ENCODE measurements at regions not wholly inside any gene's neighbourhood (a gene's known extent, or its start where the extent isn't known, plus 50 kb on each side); places are given as distances from the start of the nearest gene placed in this dataset.

GRCh38 chr13:106375085-106375484 is 160.4 kb downstream of the EFNB2 start:
- no peaks in the 10 kb centered on the region for H3K36me3 ChIP-seq (ENCODE audit: control insufficient read depth, insufficient read depth, low read length)
- no peaks in the 10 kb centered on the region for H3K9me3 ChIP-seq (ENCODE audit: control insufficient read depth, insufficient read depth, low read length)
- WGBS (ENCODE audit: insufficient coverage) = 98% methylated on average over 16 of the region's 20 CpGs
- no peak for DNase-seq (ENCODE audit: low read depth in 4 of 6, low spot score in 6 of 6)
- peak overlapping the region; percentile 44 for H3K27ac ChIP-seq (ENCODE audit: low read depth, low read length)
- peaks cover 16% of the 10 kb centered on the region for H3K4me1 ChIP-seq (ENCODE audit: control insufficient read depth, insufficient read depth, low read length)
- no peak overlapping the region for H3K4me3 ChIP-seq (ENCODE audit: low read depth, low read length)
- no peaks in the 10 kb centered on the region for H3K27me3 ChIP-seq (ENCODE audit: control insufficient read depth, insufficient read depth, low read length)

DNA sequence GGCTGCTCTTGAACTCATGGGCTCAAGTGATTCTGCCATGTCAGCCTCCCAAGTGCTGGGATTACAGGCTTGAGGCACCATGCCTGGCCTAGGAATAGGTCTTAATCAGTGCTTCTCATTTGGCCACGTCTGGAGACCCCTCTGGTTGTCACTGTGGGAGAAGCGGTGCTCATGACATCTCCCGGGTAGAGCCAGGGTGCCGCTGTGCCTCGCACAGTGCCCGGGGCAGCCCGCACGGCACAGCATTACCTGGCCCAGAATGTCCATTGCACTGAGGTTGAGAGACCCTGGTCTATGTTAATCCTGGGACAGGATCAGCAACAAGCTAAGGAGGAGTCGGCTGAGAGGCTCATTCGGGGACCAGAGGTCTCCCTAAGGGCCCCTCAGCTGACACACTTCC is 160.8 kb downstream of the EFNB2 start:
- Histone ChIP-seq H3K36me3 (ENCODE audit: control insufficient read depth, insufficient read depth, low read length) (no peaks in the 10 kb centered on the region), H3K9me3 (ENCODE audit: control insufficient read depth, insufficient read depth, low read length) (no peaks in the 10 kb centered on the region), H3K4me3 (ENCODE audit: low read depth, low read length) (no peak overlapping the region), H3K4me1 (ENCODE audit: control insufficient read depth, insufficient read depth, low read length) (peaks cover 16% of the 10 kb centered on the region), H3K27me3 (ENCODE audit: control insufficient read depth, insufficient read depth, low read length) (no peaks in the 10 kb centered on the region), H3K27ac (ENCODE audit: low read depth, low read length) (peak overlapping the region; percentile 44)
- DNase-seq (ENCODE audit: low read depth in 4 of 6, low spot score in 6 of 6) = no peak
- WGBS (ENCODE audit: insufficient coverage) = 95% methylated on average over 10 of the region's 10 CpGs

- no peaks in the 10 kb centered on the region for H3K9me3 ChIP-seq (ENCODE audit: control insufficient read depth, insufficient read depth, low read length)
- H3K36me3 ChIP-seq (ENCODE audit: control insufficient read depth, insufficient read depth, low read length) = no peaks in the 10 kb centered on the region
- DNase-seq (ENCODE audit: low read depth in 4 of 6, low spot score in 6 of 6) = peak in 1 of 6 donors; percentile 26
- no peak overlapping the region for H3K4me3 ChIP-seq (ENCODE audit: low read depth, low read length)
- 55% methylated on average over 2 of the region's 4 CpGs for WGBS (ENCODE audit: insufficient coverage)
- H3K4me1 ChIP-seq (ENCODE audit: control insufficient read depth, insufficient read depth, low read length) = peaks cover 16% of the 10 kb centered on the region
- H3K27me3 ChIP-seq (ENCODE audit: control insufficient read depth, insufficient read depth, low read length) = no peaks in the 10 kb centered on the region
- H3K27ac ChIP-seq (ENCODE audit: low read depth, low read length) = peak overlapping the region; percentile 69
Measured at GRCh38 chr13:106373989-106374572, 161.4 kb downstream of the EFNB2 start.

DNA sequence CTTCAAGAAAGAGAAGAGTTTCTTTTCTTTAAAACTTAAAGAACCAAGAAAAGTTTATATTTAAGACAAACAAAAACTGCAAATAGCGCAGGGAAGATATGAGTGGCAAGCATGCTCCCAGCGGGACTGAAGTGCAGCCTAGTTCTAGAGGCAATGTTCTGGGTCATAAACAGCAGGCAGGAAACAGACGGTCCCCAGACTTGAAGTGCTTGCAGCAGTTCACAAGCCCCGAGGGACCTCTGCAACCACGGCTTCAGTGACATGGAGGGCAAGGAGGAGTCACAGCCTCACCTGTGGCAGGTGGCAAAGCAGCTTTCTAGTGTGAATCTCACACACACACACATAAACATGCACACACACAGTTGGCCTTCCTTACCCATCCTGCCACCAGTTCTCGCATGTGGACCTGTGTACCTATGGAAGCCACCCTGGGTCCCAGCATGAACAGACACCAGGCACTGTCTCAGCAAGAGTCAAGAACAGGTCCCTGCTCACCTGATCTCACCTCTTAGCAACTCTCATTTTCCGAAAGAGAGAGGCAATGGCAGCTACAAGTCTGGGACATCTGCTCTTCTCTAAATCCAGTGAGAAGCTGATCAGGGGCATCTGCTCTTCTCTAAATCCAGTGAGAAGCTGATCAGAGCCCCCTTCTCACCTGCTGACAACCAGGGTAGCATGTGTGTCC is 162.0 kb downstream of the EFNB2 start:
- DNase-seq (ENCODE audit: low read depth in 4 of 6, low spot score in 6 of 6) = peak in 1 of 6 donors; percentile 31
- H3K36me3 ChIP-seq (ENCODE audit: control insufficient read depth, insufficient read depth, low read length) = no peaks in the 10 kb centered on the region
- no peaks in the 10 kb centered on the region for H3K27me3 ChIP-seq (ENCODE audit: control insufficient read depth, insufficient read depth, low read length)
- no peaks in the 10 kb centered on the region for H3K9me3 ChIP-seq (ENCODE audit: control insufficient read depth, insufficient read depth, low read length)
- no peak overlapping the region for H3K4me3 ChIP-seq (ENCODE audit: low read depth, low read length)
- 56% methylated on average over 7 of the region's 7 CpGs for WGBS (ENCODE audit: insufficient coverage)
- peaks cover 16% of the 10 kb centered on the region for H3K4me1 ChIP-seq (ENCODE audit: control insufficient read depth, insufficient read depth, low read length)
- H3K27ac ChIP-seq (ENCODE audit: low read depth, low read length) = peak overlapping the region; percentile 69

GRCh38 chr13:106372199-106373155 is 163.0 kb downstream of the EFNB2 start:
- peaks cover 16% of the 10 kb centered on the region for H3K4me1 ChIP-seq (ENCODE audit: control insufficient read depth, insufficient read depth, low read length)
- no peak overlapping the region for H3K27ac ChIP-seq (ENCODE audit: low read depth, low read length)
- no peaks in the 10 kb centered on the region for H3K9me3 ChIP-seq (ENCODE audit: control insufficient read depth, insufficient read depth, low read length)
- no peak overlapping the region for H3K4me3 ChIP-seq (ENCODE audit: low read depth, low read length)
- no peak for DNase-seq (ENCODE audit: low read depth in 4 of 6, low spot score in 6 of 6)
- no peaks in the 10 kb centered on the region for H3K36me3 ChIP-seq (ENCODE audit: control insufficient read depth, insufficient read depth, low read length)
- no peaks in the 10 kb centered on the region for H3K27me3 ChIP-seq (ENCODE audit: control insufficient read depth, insufficient read depth, low read length)
- no CpG with 5 or more reads among the region's 7 CpGs for WGBS (ENCODE audit: insufficient coverage)

GRCh38 chr13:106371024-106371423 is 164.4 kb downstream of the EFNB2 start:
- H3K27ac ChIP-seq (ENCODE audit: low read depth, low read length) = no peak overlapping the region
- 98% methylated on average over 5 of the region's 5 CpGs for WGBS (ENCODE audit: insufficient coverage)
- H3K27me3 ChIP-seq (ENCODE audit: control insufficient read depth, insufficient read depth, low read length) = no peaks in the 10 kb centered on the region
- H3K9me3 ChIP-seq (ENCODE audit: control insufficient read depth, insufficient read depth, low read length) = no peaks in the 10 kb centered on the region
- no peak for DNase-seq (ENCODE audit: low read depth in 4 of 6, low spot score in 6 of 6)
- H3K4me3 ChIP-seq (ENCODE audit: low read depth, low read length) = no peak overlapping the region
- no peaks in the 10 kb centered on the region for H3K36me3 ChIP-seq (ENCODE audit: control insufficient read depth, insufficient read depth, low read length)
- H3K4me1 ChIP-seq (ENCODE audit: control insufficient read depth, insufficient read depth, low read length) = peaks cover 16% of the 10 kb centered on the region

DNA sequence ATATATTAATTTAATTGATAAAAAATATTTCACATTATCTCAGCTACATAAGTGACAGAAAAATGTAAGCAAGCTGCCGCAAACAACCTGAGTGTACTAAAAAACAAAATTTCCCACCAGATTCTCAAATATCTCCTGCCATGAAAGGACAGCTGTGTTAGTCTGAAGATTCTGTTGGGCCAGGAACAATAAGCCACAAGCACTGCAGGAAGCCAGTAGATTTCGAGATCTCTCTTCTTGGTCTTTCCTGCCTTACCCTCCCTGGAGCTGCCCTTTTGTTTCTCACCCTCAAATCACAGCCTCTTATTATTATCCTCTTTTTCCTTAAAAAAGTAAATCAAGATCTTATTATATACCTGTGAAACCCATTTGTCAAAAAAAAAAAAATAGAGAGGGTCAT is 165.6 kb downstream of the EFNB2 start:
- DNase-seq (ENCODE audit: low read depth in 4 of 6, low spot score in 6 of 6) = no peak
- no CpG with 5 or more reads among the region's 2 CpGs for WGBS (ENCODE audit: insufficient coverage)
- Histone ChIP-seq H3K27ac (ENCODE audit: low read depth, low read length) (no peak overlapping the region), H3K36me3 (ENCODE audit: control insufficient read depth, insufficient read depth, low read length) (no peaks in the 10 kb centered on the region), H3K27me3 (ENCODE audit: control insufficient read depth, insufficient read depth, low read length) (no peaks in the 10 kb centered on the region), H3K4me1 (ENCODE audit: control insufficient read depth, insufficient read depth, low read length) (peaks cover 16% of the 10 kb centered on the region), H3K4me3 (ENCODE audit: low read depth, low read length) (no peak overlapping the region), H3K9me3 (ENCODE audit: control insufficient read depth, insufficient read depth, low read length) (no peaks in the 10 kb centered on the region)

- Histone ChIP-seq H3K27me3 (ENCODE audit: control insufficient read depth, insufficient read depth, low read length) (no peaks in the 10 kb centered on the region), H3K36me3 (ENCODE audit: control insufficient read depth, insufficient read depth, low read length) (no peaks in the 10 kb centered on the region), H3K9me3 (ENCODE audit: control insufficient read depth, insufficient read depth, low read length) (no peaks in the 10 kb centered on the region), H3K27ac (ENCODE audit: low read depth, low read length) (peak overlapping the region; percentile 42), H3K4me1 (ENCODE audit: control insufficient read depth, insufficient read depth, low read length) (peaks cover 9% of the 10 kb centered on the region), H3K4me3 (ENCODE audit: low read depth, low read length) (no peak overlapping the region)
- peak in 1 of 6 donors; percentile 55 for DNase-seq (ENCODE audit: low read depth in 4 of 6, low spot score in 6 of 6)
- WGBS (ENCODE audit: insufficient coverage) = 50% methylated on average over 2 of the region's 6 CpGs
Measured at GRCh38 chr13:106369091-106369490, 166.4 kb downstream of the EFNB2 start.

- Histone ChIP-seq H3K36me3 (ENCODE audit: control insufficient read depth, insufficient read depth, low read length) (no peaks in the 10 kb centered on the region), H3K27me3 (ENCODE audit: control insufficient read depth, insufficient read depth, low read length) (no peaks in the 10 kb centered on the region), H3K9me3 (ENCODE audit: control insufficient read depth, insufficient read depth, low read length) (no peaks in the 10 kb centered on the region), H3K4me3 (ENCODE audit: low read depth, low read length) (no peak overlapping the region), H3K4me1 (ENCODE audit: control insufficient read depth, insufficient read depth, low read length) (no peaks in the 10 kb centered on the region), H3K27ac (ENCODE audit: low read depth, low read length) (no peak overlapping the region)
- DNase-seq (ENCODE audit: low read depth in 4 of 6, low spot score in 6 of 6) = peak in 1 of 6 donors; percentile 67
- WGBS (ENCODE audit: insufficient coverage) = 80% methylated on average over 1 of the region's 3 CpGs
Measured at GRCh38 chr13:106367361-106367971, 168.0 kb downstream of the EFNB2 start.
